RWPE1 (cell line): ENCODE measurements at regions not wholly inside any gene's neighbourhood (a gene's known extent, or its start where the extent isn't known, plus 50 kb on each side); places are given as distances from the start of the nearest gene placed in this dataset.
"Not testable (repeated sequence)": the region's sequence is repeated elsewhere in the genome, so short reads cannot be mapped to it uniquely, and the experiment has no call there.

ENCODE experiments used
- CTCF ChIA-PET: fragments of 350-600 bp; sonication (Branson Sonifier 250); formaldehyde crosslinking; extraction: SDS; loops from one replicate; lab custom pipeline; 2021; lab: Yijun Ruan, JAX
- POLR2A ChIA-PET: fragments of 400-600 bp; formaldehyde crosslinking; extraction: SDS; loops from one replicate; lab custom pipeline; 2020; ENCODE audit warnings: antibody characterized with exemption; ENCODE audit not compliant: low non-redundant PET; lab: Yijun Ruan, JAX
- DNase-seq: peaks from one replicate; pipeline ENCODE4 v3.0.0; 2012; ENCODE audit warnings: low spot score
- H3K27ac ChIP-seq: fragments of 450-650 bp; 2 replicates; pipeline ENCODE4 v1.5.1; 2017
- TF ChIP-seq, protein P1 (sequence below): fragments of 450-650 bp; conservative IDR thresholded peaks from 2 replicates; pipeline ENCODE4 v1.5.1; 2017; ENCODE audit warnings: low read depth, mild to moderate bottlenecking

- CTCF ChIA-PET, result no interaction called here
- POLR2A ChIA-PET, result no interaction called here
- H3K27ac ChIP-seq, result peak overlapping the region; percentile 22
- TF ChIP-seq, protein P1, sequence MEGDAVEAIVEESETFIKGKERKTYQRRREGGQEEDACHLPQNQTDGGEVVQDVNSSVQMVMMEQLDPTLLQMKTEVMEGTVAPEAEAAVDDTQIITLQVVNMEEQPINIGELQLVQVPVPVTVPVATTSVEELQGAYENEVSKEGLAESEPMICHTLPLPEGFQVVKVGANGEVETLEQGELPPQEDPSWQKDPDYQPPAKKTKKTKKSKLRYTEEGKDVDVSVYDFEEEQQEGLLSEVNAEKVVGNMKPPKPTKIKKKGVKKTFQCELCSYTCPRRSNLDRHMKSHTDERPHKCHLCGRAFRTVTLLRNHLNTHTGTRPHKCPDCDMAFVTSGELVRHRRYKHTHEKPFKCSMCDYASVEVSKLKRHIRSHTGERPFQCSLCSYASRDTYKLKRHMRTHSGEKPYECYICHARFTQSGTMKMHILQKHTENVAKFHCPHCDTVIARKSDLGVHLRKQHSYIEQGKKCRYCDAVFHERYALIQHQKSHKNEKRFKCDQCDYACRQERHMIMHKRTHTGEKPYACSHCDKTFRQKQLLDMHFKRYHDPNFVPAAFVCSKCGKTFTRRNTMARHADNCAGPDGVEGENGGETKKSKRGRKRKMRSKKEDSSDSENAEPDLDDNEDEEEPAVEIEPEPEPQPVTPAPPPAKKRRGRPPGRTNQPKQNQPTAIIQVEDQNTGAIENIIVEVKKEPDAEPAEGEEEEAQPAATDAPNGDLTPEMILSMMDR, result no peak
- no peak for DNase-seq
Measured at GRCh38 chr20:47888351-47888750, 103.1 kb upstream of the SULF2 start.

- peak overlapping the region; percentile 22 for H3K27ac ChIP-seq
- ChIA-PET CTCF (interaction anchor here (0.6 to 1.0 kb wide), 3 partner anchors 101 to 517 kb away, joined by 3 to 5 read pairs (median 3); no protein-coding TSS in a partner anchor), POLR2A (no interaction called here)
- no peak for DNase-seq
- TF ChIP-seq, protein P1, result no peak
Measured at GRCh38 chr20:47887477-47888080, 102.3 kb upstream of the SULF2 start.

- CTCF ChIA-PET, result interaction anchor here (1.0 kb wide), 1 partner anchor 101 kb away, joined by 3 read pairs; no protein-coding TSS in a partner anchor
- peak overlapping the region; percentile 22; the same call in 1 of the 2 replicates for H3K27ac ChIP-seq
- no peak for DNase-seq
- POLR2A ChIA-PET, result no interaction called here
- TF ChIP-seq, protein P1, result no peak
Measured at GRCh38 chr20:47887064-47887463, 101.8 kb upstream of the SULF2 start.

DNA sequence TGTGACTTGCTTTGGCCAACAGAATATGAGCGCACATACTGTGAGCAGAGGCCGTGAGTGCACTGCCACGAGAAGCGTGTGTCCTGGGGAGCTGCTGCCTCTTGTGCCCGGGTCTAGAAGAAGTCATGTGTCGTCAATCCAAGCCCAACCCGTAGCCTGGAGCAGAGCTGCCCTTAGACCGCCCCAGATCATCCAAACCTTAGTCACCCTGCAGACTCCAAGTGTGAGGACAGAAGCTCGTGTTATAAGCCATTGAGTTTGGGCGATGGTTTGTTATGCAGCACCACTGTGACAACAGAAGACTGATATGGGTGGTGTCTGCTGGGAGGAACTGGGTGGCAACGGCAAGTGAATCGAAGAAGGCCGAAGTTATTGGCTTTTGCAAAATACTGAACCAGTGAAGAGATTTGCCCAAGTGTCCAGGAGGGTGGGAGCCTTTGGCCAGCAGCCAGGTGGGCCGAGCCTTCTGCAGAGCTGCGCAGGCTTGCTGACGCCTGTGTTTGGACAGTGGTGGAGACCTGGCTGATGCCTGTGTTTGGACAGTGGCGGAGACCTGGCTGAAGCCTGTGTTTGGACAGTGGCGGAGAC is 101.3 kb upstream of the SULF2 start:
- ChIA-PET POLR2A (no interaction called here), CTCF (no interaction called here)
- peak overlapping the region; percentile 22; the same call in 1 of the 2 replicates for H3K27ac ChIP-seq
- DNase-seq, result no peak
- TF ChIP-seq, protein P1, result no peak

- CTCF ChIA-PET, result no interaction called here
- POLR2A ChIA-PET, result no interaction called here
Measured at GRCh38 chr20:47885909-47886453, 100.7 kb upstream of the SULF2 start.

DNA sequence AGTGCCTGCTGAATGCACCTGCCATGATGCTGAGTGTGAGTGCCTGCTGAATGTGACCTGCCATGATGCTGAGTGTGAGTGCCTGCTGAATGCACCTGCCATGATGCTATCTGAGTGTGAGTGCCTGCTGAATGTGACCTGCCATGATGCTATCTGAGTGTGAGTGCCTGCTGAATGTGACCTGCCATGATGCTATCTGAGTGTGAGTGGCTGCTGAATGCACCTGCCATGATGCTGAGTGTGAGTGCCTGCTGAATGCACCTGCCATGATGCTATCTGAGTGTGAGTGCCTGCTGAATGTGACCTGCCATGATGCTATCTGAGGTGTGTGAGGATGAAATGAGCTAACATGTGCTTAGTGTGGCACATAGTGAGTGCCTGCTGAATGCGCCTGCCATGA is 98.7 kb upstream of the SULF2 start:
- POLR2A ChIA-PET, H3K27ac ChIP-seq, DNase-seq: not testable (repeated sequence)
- CTCF ChIA-PET, result interaction anchor here (1.4 kb wide), 1 partner anchor 29 kb away, joined by 3 read pairs; no protein-coding TSS in a partner anchor

More at GRCh38 chr20:47885909-47886453, 100.7 kb upstream of the SULF2 start:
- TF ChIP-seq, protein P1, result no peak
- DNase-seq, result no peak
- H3K27ac ChIP-seq, result 0 out of 2 replicates have a peak overlapping the region, but pooled peaks have one; percentile 22
